PC-9 (cell line): ENCODE measurements at regions not wholly inside any gene's neighbourhood (a gene's known extent, or its start where the extent isn't known, plus 50 kb on each side); places are given as distances from the start of the nearest gene placed in this dataset.

ENCODE experiments used
- EZH2 ChIP-seq: fragments of 200-600 bp; sonication (generic); IDR thresholded peaks from 2 replicates; pipeline ENCODE4 v1.8.0; 2017; ENCODE audit warnings: antibody characterized with exemption, low read depth
- TF ChIP-seq, protein P1 (sequence below): fragments of 200-600 bp; sonication (generic); conservative IDR thresholded peaks from 2 replicates; pipeline ENCODE4 v1.6.1; 2017; ENCODE audit warnings: mixed run types, antibody characterized with exemption, mild to moderate bottlenecking, moderate library complexity

DNA sequence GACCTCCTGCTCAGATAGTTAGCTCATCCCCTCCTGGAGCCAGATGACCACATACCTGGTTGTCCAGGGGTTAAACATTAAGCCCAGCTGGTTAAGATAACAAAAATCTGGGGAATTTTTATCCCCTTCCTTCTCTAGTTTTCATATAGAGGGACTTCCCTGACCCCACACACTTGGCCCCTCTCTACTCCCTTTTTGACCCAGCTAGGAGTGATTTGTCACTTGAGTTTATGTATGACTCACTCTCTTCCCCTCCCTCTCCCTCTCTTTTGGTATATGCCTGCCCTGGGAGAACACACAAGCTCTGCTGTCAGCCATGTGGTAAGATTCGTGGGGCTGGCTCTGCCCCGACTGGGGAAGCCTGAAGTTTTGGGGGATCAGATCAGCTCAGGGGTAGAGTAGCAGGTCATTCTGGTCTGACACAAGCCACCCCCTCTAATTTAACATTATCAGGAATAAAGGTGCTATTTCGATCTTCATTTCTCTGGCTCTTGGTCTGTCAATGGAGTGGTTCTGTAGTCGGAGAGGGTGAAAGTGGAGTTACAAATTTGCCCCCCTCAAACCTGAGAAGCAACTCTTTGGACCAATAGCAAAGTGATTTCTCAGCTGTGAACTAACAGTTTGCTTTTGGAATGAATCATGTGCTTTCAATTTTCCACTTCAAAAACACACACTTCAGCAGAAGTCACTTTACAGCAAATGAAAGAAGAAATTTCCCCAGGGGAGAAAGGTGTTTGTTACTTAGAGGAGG is 415.3 kb upstream of the CADM1 start:
- TF ChIP-seq, protein P1, sequence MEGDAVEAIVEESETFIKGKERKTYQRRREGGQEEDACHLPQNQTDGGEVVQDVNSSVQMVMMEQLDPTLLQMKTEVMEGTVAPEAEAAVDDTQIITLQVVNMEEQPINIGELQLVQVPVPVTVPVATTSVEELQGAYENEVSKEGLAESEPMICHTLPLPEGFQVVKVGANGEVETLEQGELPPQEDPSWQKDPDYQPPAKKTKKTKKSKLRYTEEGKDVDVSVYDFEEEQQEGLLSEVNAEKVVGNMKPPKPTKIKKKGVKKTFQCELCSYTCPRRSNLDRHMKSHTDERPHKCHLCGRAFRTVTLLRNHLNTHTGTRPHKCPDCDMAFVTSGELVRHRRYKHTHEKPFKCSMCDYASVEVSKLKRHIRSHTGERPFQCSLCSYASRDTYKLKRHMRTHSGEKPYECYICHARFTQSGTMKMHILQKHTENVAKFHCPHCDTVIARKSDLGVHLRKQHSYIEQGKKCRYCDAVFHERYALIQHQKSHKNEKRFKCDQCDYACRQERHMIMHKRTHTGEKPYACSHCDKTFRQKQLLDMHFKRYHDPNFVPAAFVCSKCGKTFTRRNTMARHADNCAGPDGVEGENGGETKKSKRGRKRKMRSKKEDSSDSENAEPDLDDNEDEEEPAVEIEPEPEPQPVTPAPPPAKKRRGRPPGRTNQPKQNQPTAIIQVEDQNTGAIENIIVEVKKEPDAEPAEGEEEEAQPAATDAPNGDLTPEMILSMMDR: no peak
- TF ChIP-seq EZH2: no peak
